HG03378 (cell line): ENCODE measurements at regions not wholly inside any gene's neighbourhood (a gene's known extent, or its start where the extent isn't known, plus 50 kb on each side); places are given as distances from the start of the nearest gene placed in this dataset.
"Not testable (repeated sequence)": the region's sequence is repeated elsewhere in the genome, so short reads cannot be mapped to it uniquely, and the experiment has no call there.

Experiments used
- ATAC-seq: cut with Tn5 transposase; IDR thresholded peaks from one replicate; pipeline ENCODE4 v1.9.1; 2021; ENCODE audit warnings: mild to moderate bottlenecking, moderate library complexity; ENCODE audit not compliant: unreplicated experiment

DNA sequence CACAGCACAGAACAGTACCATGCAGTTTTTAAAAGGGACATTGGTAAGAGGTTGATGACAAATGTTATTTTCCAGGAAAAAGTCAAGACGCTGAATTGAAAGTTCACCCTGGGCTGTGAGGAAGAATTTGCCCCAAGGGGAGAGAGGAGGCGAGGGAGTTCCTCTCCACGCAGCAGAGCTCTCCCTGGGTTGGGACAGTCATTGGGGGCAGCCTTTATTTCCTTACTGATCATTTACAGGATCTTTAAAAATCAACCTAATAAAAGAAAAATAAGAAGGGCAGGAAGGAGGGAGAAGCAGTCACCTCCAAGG lies 49.9 kb upstream of the WNT7B start:
- no peak for ATAC-seq

DNA sequence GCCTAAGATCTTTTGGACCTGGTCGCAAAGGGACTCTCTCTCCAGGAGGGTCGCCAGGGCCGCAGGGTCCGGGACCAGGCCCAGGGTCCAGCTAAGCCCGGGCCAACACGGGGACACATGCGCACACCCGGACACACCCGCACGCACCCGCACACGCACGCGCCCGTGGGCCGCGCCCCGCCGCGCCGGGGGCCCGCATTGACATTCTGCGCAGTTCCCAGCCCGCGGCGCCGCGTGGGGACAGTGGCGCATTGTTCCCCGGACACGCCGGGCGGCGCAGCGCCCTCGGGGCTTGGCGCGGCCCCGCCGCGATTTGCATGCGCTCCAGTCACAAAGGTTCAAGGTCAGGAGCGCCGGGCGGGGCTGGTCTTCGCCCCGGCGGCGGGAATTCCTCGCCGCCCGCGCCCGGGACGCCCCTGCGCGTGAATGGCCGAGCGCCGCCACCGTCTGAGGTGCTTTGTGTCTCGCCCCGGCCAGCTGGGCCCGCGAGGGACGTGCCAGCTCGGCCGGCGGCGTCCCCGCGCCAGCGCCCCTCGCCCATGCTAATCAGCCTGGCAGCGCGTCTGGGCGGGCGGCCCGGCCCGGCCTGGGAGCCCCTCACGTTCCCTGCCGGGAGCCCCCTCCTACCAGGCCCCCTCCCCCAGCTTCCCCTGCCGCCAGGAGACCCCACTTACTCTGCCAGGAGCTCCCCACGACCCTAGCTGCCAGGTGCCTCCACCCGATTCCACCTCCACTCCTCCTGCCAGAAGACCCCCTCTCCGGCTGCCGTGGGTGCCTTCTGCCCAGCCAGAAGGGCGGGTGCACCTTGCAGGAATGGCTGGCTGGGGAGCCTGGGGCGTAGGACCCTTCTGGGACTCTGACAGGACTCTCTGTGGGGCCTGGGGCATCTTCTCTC lies 50.5 kb upstream of the WNT7B start:
- ATAC-seq = no peak

DNA sequence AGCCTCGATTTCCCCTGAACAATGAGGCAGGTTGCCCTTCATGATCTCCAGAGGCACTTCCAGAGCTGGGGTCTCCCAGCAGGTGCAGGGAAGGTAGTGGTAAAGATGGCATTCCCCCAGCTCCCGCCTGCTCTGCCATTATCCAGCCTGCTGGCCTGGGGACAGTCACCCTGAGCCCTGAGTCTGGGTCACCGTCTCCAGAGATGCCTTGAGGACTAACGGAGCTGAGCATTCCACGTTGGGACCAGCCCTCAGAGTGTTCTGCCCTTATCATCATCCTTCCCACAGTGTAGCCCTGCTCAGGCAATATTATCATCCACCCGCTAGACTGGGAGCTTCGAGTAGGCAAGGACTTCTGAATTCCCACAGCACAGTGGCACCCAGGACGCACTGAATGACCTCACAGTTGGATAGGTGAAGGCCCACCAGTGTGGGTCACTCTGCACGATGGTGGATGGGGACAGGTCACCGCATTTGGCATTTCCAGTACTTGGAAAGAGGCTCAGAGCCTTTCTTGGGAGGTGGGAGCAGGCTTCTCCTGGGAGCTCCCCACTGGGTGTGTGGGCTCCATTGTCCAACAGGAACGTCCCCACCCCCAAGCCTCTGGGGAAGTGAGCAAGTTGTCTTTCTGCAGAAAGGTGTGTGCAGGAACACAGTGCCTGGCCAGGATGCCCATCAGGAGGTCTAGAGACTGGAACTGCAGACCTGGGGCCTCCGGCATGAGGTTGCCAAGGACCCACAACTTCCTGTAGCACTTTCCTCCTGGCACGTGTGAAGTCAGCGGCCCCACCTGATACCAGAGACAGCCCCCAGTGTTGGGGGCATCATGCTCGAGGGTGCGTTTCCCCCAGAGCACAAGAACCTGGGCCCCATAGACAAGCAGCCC lies 51.4 kb upstream of the WNT7B start:
- ATAC-seq = no peak

DNA sequence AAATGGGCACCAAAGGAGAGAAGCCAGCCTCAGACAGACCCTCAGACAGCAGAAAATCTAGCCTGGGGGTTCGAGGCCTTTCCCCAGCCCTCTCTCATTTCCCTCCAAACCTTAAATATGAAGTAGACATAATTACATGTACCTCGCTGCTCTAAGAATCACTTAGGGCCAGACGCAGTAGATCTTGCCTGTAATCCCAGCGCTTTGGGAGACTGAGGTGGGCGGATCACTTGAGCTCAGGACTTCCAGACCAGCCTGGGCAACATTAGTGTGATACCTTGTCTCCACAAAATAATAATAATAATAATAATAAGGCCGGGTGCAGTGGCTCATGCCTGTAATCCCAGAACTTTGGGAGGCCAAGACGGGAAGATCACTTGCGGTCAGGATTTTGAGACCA lies 52.1 kb upstream of the WNT7B start:
- no peak for ATAC-seq

DNA sequence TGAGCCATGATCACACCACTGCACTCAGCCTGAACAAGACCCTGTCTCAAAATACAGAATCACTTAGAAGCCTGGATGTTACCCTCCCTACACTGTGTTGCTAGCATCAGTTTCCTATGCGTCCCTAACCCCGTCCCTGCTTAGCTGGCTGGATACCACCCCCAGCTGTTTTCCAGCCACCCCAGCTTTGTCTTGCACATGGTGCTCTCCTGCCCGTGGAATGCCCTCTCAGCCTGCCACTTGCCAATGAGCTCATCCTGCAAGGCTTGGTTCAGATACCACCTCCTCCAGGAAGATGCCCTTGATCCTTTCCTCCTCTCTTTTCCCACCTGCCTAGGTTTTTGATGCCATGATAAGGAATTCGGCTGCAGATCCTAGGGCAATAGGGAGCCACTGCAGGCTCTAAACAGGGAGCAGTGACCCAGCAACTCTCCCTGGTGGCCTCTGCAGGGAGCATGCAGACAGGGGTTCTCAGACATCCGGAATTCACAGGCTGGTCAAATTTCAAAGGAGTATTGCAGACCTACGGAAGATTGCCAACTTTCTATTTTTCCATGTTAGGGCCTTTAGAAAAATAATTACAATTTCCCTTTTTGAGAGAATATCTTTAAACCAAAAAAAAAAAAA lies 52.7 kb upstream of the WNT7B start:
- ATAC-seq = no peak

DNA sequence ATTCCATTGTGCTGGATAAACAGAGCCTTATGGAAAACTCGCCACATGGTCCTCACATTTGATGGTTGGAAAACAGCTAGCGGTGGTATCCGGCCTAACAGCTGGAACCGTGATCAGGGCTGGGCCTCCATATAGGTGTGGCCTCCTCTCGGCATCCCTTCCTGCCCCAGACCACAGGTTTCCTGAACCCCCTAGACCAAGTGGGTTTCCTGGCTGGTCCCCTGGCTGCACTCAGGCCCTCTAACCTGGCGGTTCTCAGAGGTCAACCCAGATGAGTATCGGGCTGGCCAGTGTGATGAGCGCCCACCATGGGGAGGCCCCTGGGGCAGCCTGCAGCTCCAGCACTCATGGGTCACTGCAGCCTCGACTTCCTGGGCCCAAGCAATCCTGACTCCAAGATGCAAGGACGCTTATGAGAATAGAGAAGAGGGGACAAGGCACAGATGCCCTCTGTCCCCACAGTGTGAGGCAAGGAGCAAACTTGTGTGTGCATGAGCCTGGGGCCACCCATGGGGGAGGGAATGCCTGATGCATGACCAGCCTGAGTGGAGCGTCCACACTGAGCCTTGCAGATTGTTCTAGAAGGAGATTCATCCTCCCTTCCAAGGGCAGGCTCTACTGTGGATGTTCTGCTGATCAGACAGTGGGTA lies 53.4 kb upstream of the WNT7B start:
- no peak for ATAC-seq

DNA sequence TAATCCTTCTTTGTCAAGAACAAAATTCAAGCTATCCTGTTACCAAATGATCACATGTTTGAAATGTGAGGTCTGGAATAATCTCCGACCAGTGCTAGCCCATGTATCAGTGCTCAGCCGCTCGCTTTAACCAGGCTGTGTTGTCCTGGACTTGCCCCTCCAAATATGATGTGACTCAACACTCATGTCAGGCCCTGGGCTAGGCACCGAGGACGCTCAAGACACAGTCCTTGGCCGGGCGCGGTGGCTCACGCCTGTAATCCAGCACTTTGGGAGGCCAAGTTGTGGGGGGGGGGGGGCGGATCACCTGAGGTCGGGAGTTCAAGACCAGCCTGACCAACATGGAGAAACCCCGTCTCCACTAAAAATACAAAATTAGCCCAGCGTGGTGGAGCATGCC lies 54.1 kb upstream of the WNT7B start:
- no peak for ATAC-seq

DNA sequence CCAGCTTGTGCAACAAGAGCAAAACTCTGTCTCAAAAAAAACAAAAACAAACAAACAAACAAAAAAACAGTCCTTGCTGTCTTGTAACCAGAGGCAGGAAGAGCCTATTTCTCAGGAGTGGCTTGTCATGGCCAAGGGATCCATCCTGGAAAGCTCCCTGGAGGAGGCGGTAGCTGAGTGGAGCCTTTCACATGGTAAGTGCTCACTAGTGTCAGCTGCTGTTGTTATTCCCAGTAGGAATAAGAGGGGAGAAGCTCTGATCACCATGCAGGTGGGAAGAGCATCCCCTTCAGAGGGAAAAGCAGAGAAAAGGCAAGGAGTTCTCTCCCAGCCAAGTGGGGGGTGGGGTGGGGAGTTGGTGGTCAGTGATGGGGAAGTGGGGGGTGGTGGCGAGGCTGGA lies 54.6 kb upstream of the WNT7B start:
- no peak for ATAC-seq

DNA sequence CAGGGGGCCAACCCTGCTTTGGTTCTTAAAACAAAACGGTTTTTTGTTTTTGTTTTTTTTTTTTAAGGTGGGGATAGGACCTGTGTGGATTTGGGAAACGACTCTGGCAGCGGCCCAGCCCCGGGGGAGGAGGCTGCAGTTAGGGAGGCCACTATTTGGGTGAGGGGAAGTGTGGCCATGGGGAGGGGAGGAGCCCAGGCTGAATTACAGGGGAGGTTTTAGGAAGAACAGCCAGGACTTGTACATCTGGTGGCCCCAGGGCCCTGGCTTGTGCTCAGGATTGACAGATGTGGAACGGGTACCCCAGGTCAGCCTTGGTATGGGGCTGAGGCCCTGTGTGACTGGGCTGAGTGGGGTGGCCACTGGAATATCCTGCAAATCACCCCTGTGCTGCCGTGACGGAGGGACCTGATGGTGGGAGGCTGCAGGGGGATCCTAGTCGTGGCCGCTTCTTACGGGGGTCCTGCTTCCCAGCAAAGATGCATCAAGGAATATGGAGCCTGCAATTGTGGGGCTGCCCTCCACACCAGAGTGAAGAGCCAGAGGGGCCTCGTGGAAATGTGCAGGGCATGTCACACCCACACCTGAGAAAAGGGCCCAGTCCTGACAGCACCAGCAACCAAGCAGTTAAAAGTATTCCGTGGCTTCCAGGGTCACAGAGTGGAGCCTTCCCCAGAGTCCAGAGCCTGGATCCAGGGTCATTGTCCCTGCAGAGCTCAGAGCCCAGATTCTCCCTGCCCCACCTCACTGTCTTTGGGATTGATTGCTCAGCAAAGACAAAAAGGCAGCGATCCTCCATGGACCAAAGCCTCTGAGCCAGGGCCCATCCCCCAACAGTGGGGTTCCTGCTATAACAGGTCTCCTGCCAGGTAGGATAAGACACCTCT lies 55.2 kb upstream of the WNT7B start:
- ATAC-seq = no peak

DNA sequence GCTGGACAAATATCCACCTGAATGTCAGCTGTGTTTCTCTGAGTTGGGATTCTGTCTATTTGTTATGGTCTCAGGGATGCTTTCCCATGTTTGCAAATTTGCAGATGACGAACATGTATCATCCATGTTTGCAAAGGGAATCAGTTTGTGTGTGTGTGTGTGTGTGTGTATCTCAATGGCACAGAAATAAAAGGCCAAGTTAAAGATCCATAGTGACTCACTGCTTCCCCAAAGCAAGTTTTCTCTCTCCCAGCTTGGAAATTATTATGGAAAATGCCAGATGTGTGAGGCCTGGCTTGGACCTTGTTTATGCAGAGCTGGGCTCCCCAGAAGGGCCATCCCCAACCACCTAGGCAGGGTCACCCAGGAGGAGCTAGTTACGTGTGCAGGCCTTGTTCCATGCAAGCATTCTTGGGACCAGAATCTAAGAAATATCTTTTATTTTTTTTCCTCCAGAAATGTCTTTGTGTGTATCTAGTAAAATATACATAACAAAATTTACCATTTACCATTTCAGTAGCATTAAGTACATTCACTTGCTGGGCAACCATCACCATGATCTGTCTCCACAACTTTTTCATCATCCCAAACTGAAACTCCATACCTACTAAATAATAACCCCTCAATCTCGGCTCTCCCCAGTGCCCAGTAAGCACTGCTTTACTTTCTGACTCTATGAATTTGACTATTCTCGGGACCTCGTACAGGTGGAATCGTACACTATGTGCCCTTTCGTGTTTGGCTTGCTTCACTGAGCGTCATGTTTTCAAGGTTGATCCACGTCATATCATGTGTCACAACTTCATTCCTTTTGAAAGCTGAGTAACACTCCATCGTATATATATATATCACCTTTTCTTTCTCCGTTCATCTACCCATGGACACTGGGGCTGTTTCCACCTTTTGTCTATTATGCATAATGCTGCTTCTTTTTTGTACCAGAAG lies 56.6 kb upstream of the WNT7B start:
- no peak for ATAC-seq

DNA sequence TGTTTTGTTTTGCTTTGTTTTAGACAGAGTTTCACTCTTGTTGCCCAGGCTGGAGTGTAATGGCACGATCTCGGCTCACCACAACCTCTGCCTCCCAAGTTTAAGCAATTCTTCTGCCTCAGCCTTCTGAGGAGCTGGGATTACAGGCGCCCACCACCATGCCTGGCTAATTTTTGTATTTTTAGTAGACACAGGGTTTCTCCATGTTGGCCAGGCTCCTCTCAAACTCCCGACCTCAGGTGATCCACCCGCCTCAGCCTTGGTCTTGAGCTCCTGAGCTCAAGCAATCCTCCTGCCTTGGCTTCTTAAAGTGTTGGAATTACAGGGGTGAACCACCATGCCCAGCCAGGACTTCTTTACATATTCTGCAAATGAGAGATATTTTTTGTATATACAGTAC lies 57.5 kb upstream of the WNT7B start:
- ATAC-seq = not testable (repeated sequence)

DNA sequence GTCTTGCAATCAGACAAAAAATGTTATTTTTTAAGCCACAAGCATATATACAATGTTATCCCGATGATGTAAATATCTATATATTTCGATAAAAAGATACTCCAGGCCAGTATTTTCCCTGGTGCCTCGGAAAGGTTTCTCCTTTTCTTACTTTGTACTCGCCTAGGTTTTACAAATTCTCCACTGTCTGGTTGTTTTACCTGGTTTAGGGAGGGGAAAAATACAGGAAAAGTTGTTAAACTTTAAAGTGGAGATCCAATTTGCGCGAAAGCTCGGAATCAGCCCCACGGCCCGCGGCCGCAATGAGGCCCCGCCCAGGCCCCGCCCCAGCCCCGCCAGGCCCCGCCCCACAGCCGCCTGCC lies 58.4 kb upstream of the WNT7B start:
- ATAC-seq = no peak

DNA sequence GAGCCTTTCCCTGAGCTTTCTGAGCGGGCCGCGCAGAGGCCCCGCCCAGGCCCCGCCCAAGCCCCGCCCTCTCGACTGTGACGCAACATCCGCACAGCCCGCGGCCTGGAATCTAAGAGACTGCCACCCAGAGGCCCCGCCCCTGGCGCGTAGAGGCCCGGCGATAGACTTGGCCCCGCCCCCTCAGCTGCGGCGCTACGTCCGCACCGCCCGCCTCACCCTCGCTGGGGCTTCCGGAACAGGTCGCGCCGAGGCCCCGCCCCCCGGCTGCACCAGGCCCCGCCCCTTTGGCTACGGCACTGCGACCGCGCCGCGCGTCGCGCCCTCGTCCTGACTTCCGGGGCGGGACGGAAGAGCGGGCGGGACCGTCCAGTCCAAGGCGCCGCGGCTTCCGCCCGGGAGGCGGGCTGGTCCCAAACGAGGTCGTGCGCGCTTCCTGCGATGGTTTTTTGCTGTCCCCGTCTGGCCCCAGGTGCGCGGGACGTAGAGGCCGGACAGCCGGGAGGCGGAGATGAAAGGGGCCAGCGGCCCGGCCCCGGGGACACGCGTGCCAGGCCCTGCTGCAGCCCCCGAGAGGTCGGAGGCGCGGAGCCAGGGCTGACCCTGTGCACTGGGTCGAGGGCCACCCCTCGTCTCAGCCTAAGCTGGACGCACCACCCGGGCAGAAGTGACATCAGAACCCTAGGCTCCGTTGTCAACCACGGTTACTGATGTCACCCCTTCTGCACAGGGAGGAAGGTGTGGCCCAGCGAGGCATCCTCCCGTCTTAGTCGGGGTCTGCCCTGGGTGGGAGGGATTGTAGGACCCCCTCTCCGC lies 59.0 kb upstream of the WNT7B start:
- peak; percentile 74 for ATAC-seq

DNA sequence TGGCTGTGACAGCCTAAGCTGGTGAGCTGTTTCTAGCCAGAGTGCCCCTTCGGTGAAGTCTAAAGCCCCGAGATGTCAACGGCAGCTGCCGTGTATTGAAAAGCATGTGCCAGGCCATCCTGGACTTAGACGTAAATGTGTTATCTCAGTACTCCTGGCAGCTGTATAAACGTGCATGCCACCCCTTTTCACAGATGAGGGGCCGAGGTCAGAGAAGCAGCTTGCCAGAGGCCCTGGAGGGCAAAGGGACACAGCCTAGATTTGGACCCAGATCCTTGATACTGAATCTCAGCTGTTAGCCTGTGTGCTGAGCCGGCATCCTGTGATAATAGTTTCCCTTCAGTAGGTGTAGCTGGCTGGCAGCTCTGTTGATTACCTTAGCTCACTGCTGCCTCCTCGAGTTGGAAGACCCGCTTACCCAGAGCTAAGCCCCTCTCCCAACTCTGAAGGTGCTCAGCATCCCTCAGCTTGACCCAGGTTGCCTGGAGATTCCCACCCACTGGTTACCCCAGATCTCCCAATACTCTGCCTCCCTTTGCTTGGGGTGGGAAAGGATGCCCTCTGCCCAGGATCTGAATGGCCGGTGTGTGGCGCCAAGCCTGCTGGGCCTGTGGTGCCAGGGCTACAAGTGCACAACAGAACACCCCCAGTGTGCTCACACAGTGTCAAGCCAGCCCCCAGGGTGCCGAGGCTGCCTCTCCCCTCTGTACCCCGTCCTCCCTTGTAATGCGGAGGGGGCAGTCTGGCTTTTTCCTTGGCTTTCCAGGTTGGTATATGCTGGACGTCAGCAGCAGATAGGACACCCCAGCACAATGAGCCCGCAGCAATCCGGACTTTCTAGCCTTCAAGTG lies 59.8 kb upstream of the WNT7B start:
- ATAC-seq = peak; percentile 18

DNA sequence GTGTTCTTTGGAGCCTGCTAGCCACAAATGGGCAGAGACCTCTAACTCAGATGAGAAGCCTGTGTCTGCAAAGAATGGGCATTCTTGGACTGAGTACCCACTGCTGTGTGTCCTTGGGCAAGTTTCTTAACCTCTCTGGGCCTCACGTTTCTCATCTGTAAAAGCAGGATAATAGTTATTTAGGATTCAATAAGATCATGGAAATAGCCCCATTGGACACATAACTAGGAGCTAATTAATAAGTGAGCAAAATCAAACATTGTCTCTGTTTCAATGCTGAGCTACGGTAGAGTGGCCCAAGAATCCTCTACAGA lies 61.2 kb upstream of the WNT7B start:
- no peak for ATAC-seq

DNA sequence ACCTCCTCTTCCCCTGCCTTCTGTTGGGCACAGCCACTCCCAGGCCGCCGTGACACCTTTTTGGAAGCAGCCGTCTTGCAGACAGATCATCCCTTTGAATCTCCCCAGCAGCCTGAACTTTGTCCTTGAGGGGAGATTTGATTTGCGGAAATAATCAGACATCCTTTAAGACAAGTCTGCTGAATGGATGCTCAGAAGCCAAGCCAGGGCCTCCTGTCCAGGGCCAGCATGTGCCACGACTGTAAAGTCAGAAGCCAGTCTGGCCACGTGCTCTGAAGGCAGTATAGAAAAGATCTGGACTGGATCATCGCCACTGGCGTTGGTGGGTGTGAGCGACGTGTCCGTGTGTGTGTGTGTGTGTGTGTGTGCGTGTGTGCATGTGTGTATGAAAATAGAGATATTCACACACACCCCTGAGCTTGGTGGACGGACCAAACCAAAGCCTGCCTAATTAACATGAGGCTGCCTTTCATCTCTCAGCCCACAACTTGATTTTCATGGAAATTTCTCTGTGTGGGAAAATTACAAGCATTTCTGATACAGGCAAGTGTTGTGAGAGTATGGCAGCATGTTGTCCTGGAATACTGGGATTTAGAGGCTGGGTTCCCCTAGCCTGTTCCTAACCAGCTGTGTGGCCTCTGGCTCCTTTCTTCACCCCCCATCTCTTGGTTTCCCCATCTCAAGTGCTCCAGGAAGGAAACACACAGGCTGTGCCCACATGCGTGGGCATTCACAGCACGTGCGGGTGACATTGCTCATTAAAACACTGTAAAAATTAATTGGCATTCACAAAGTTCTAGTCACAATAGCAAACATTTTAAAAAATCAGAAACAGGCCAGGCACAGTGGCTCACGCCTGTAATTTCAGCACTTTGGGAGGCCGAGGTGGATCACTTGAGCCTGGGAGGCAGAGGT lies 61.8 kb upstream of the WNT7B start:
- ATAC-seq = no peak

DNA sequence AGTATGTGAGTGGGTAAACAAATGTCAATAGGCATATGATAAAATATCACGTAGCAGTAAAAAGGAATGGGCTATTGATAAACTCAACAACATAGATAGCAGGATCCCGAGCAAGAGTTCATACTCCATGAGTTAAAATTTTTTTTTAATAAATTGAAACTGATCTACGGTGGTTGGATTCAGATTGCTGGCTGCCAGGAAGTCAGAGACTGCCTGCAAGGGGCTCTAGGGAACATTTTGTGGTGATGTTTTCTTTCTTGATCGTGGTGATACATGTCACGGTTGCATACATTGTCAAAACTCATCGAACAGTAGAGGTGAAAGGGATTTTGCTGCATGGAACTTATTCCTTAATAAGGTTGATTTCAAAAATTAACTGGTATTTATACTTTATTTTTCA lies 62.6 kb upstream of the WNT7B start:
- ATAC-seq = no peak
